Ishikawa (cell line): ENCODE measurements at regions not wholly inside any gene's neighbourhood (a gene's known extent, or its start where the extent isn't known, plus 50 kb on each side); places are given as distances from the start of the nearest gene placed in this dataset.

ENCODE experiments used
- CEBPB ChIP-seq: IDR thresholded peaks from 2 replicates; pipeline ENCODE4 v1.6.1; 2012
- CREB1 ChIP-seq: IDR thresholded peaks from 2 replicates; pipeline ENCODE4 v1.6.1; 2012; ENCODE audit warnings: low read depth
- EGR1 ChIP-seq: IDR thresholded peaks from 2 replicates; pipeline ENCODE4 v1.6.1; 2012
- EP300 ChIP-seq: IDR thresholded peaks from 2 replicates; pipeline ENCODE4 v1.6.1; 2012; ENCODE audit warnings: borderline replicate concordance
- FOXM1 ChIP-seq: IDR thresholded peaks from 2 replicates; pipeline ENCODE4 v1.6.1; 2012; ENCODE audit warnings: low read depth, borderline replicate concordance
- MAX ChIP-seq: IDR thresholded peaks from 2 replicates; pipeline ENCODE4 v1.6.1; 2012
- NFIC ChIP-seq: IDR thresholded peaks from 2 replicates; pipeline ENCODE4 v1.6.1; 2012
- RAD21 ChIP-seq: IDR thresholded peaks from 2 replicates; pipeline ENCODE4 v1.6.1; 2012; ENCODE audit warnings: low read depth
- REST ChIP-seq: IDR thresholded peaks from 2 replicates; pipeline ENCODE4 v1.6.1; 2012; ENCODE audit warnings: low read depth, mild to moderate bottlenecking

- TF ChIP-seq MAX: no peak
- TF ChIP-seq EP300: no peak
- TF ChIP-seq CEBPB: no peak
- no peak for TF ChIP-seq FOXM1
- no peak for TF ChIP-seq RAD21
- no peak for TF ChIP-seq NFIC
- TF ChIP-seq CREB1: no peak
- no peak for TF ChIP-seq REST
- TF ChIP-seq EGR1: no peak
These were observed 58.9 kb upstream of the NR3C1 start for GRCh38 chr5:143462431-143462830.
